A549 (cell line): ENCODE measurements at regions not wholly inside any gene's neighbourhood (a gene's known extent, or its start where the extent isn't known, plus 50 kb on each side); places are given as distances from the start of the nearest gene placed in this dataset.

Experiments
- ATAC-seq, 2 experiments: fragments of 200-7000 bp in 1 of 2; fragments of >200 bp in 1 of 2; cut with Nextera tagmentation in 1 of 2; cut with Tn5 transposase in 1 of 2; 3 replicates each; pipeline versions ENCODE4 v1.8.0 to v1.9.1; 2018 to 2020; ENCODE audit warnings: mild to moderate bottlenecking in 1 of 2, moderate library complexity in 1 of 2
- CTCF ChIA-PET: fragments of 300-600 bp; sonication (Branson Sonifier 250); formaldehyde crosslinking; extraction: SDS; loops from one replicate; lab custom pipeline; 2021; ENCODE audit warnings: antibody characterized with exemption, inconsistent platforms; lab: Yijun Ruan, JAX
- POLR2A ChIA-PET: fragments of 350-600 bp; formaldehyde crosslinking; extraction: SDS; loops from one replicate; lab custom pipeline; 2021; ENCODE audit warnings: antibody characterized with exemption, inconsistent platforms; lab: Yijun Ruan, JAX
- DNase-seq, 2 experiments: peaks; one replicate each; pipeline versions ENCODE4 v3.0.0 to v3.0.0-alpha.2; 2011 to 2016; ENCODE audit warnings: low read depth in 1 of 2, low spot score in 1 of 2
- FAIRE-seq: peaks from 2 replicates; lab custom pipeline; 2011; peaks lifted over from hg19 to GRCh38; lab: Jason Lieb, UNC
- H3K27ac ChIP-seq, 2 experiments: fragments of >200 bp; sonication (Bioruptor Twin); formaldehyde crosslinking; 3 replicates each; pipeline ENCODE4 v1.5.1; 2016 to 2017
- H3K4me1 ChIP-seq: fragments of >200 bp; sonication (Bioruptor Twin); formaldehyde crosslinking; 3 replicates; pipeline ENCODE4 v1.6.1; 2016
- H3K4me2 ChIP-seq: fragments of >200 bp; sonication (Bioruptor Twin); formaldehyde crosslinking; 3 replicates; pipeline ENCODE4 v1.6.1; 2016
- H3K4me3 ChIP-seq: fragments of >200 bp; sonication (Bioruptor Twin); formaldehyde crosslinking; 3 replicates; pipeline ENCODE4 v1.5.1; 2016
- H3K9me3 ChIP-seq: fragments of >200 bp; sonication (Bioruptor Twin); formaldehyde crosslinking; 3 replicates; pipeline ENCODE4 v1.6.1; 2016
- ATOH8 ChIP-seq: fragments of 250-450 bp; sonication (Bioruptor Pico); IDR thresholded peaks from 2 replicates; pipeline ENCODE4 v1.5.0; 2020; ENCODE audit warnings: low read depth, mild to moderate bottlenecking, moderate library complexity
- BHLHE40 ChIP-seq: IDR thresholded peaks from 2 replicates; pipeline ENCODE4 v1.6.1; 2012; ENCODE audit warnings: low read depth, low read length, inconsistent platforms
- CBX8 ChIP-seq: fragments of 200-600 bp; sonication (generic); IDR thresholded peaks from 2 replicates; pipeline ENCODE4 v1.6.1; 2016
- EHF ChIP-seq: fragments of 250-450 bp; sonication (Bioruptor Pico); IDR thresholded peaks from 2 replicates; pipeline ENCODE4 v1.5.0; 2020; ENCODE audit warnings: mild to moderate bottlenecking
- EP300 ChIP-seq, 2 experiments: fragments of >200 bp; sonication (Bioruptor Twin); formaldehyde crosslinking; IDR thresholded peaks; 2 replicates in 1 of 2; 3 replicates in 1 of 2; pipeline ENCODE4 v1.6.1; 2016 to 2017
- GATA3 ChIP-seq: IDR thresholded peaks from 2 replicates; pipeline ENCODE4 v1.6.1; 2012; ENCODE audit warnings: borderline replicate concordance
- HMGXB4 ChIP-seq: fragments of 250-450 bp; sonication (Bioruptor Pico); IDR thresholded peaks from 2 replicates; pipeline ENCODE4 v1.5.0; 2021; ENCODE audit warnings: mild to moderate bottlenecking, moderate library complexity, borderline replicate concordance
- HOXA7 ChIP-seq: fragments of 250-450 bp; sonication (Bioruptor Pico); IDR thresholded peaks from 2 replicates; pipeline ENCODE4 v1.5.0; 2020; ENCODE audit warnings: mild to moderate bottlenecking, moderate library complexity
- KDM1A ChIP-seq: fragments of 200-600 bp; sonication (generic); IDR thresholded peaks from 2 replicates; pipeline ENCODE4 v1.6.1; 2016; ENCODE audit warnings: low read depth, mild to moderate bottlenecking
- MAFK ChIP-seq: fragments of 450-650 bp; IDR thresholded peaks from 2 replicates; pipeline ENCODE4 v1.6.1; 2014; ENCODE audit not compliant: partially characterized antibody
- MAX ChIP-seq: IDR thresholded peaks from 2 replicates; pipeline ENCODE4 v1.6.1; 2012
- MYC ChIP-seq: IDR thresholded peaks from 2 replicates; pipeline ENCODE4 v1.6.1; 2012; ENCODE audit warnings: mild to moderate bottlenecking, inconsistent platforms, low read length, improper control_type of control experiment, borderline replicate concordance
- PBX3 ChIP-seq: IDR thresholded peaks from 2 replicates; pipeline ENCODE4 v1.6.1; 2012
- PHF8 ChIP-seq: fragments of 200-600 bp; sonication (generic); IDR thresholded peaks from 2 replicates; pipeline ENCODE4 v1.6.1; 2016; ENCODE audit warnings: low read depth, mild to moderate bottlenecking, antibody characterized with exemption, moderate library complexity, borderline replicate concordance
- POLR2AphosphoS2 ChIP-seq: conservative IDR thresholded peaks from 2 replicates; pipeline ENCODE4 v1.6.1; 2012; ENCODE audit warnings: low read length, improper control_type of control experiment, inconsistent platforms
- REST ChIP-seq: fragments of 200-600 bp; sonication (generic); IDR thresholded peaks from 2 replicates; pipeline ENCODE4 v1.6.1; 2016; ENCODE audit warnings: antibody characterized with exemption, mild to moderate bottlenecking, moderate library complexity
- RNF2 ChIP-seq: fragments of 200-600 bp; sonication (generic); IDR thresholded peaks from 2 replicates; pipeline ENCODE4 v1.6.1; 2016; ENCODE audit warnings: low read depth, mild to moderate bottlenecking, antibody characterized with exemption, moderate library complexity, borderline replicate concordance
- SMC3 ChIP-seq: fragments of >200 bp; sonication (Bioruptor Twin); formaldehyde crosslinking; IDR thresholded peaks from 3 replicates; pipeline ENCODE4 v1.6.1; 2018; ENCODE audit warnings: inconsistent platforms
- TFCP2L1 ChIP-seq: fragments of 250-450 bp; sonication (Bioruptor Pico); IDR thresholded peaks from 2 replicates; pipeline ENCODE4 v1.5.0; 2021; ENCODE audit warnings: mild to moderate bottlenecking
- TP53 ChIP-seq: fragments of 250-450 bp; sonication (Bioruptor Pico); IDR thresholded peaks from 2 replicates; pipeline ENCODE4 v1.5.0; 2021; ENCODE audit warnings: mild to moderate bottlenecking, moderate library complexity
- USF2 ChIP-seq: fragments of 450-650 bp; IDR thresholded peaks from 2 replicates; pipeline ENCODE4 v1.6.1; 2014; ENCODE audit warnings: antibody characterized with exemption
- ZFP36 ChIP-seq: fragments of 450-650 bp; IDR thresholded peaks from 2 replicates; pipeline ENCODE4 v1.6.1; 2014; ENCODE audit warnings: borderline replicate concordance; ENCODE audit not compliant: partially characterized antibody
- ZNF302 ChIP-seq: fragments of 250-450 bp; sonication (Bioruptor Pico); IDR thresholded peaks from 2 replicates; pipeline ENCODE4 v1.9.0; 2021; ENCODE audit warnings: inconsistent platforms, mild to moderate bottlenecking, moderate library complexity
- ZSCAN20 ChIP-seq: fragments of 250-450 bp; sonication (Bioruptor Pico); IDR thresholded peaks from 2 replicates; pipeline ENCODE4 v1.8.0; 2022; ENCODE audit warnings: mild to moderate bottlenecking, moderate library complexity
- WGBS: methylation state at CpG from one replicate; pipeline ENCODE4 v1.1.6; 2017; ENCODE audit errors: missing lambda C conversion rate; 5-methylcytosine and 5-hydroxymethylcytosine counted together

- no peak for DNase-seq
- Histone ChIP-seq H3K4me3 (no peak overlapping the region), H3K27ac (no peak overlapping the region), H3K4me2 (no peak overlapping the region), H3K9me3 (no peaks in the 10 kb centered on the region), H3K4me1 (no peaks in the 10 kb centered on the region)
- ATAC-seq, result no peak
- CTCF ChIA-PET, result no interaction called here
- 57% methylated on average over 3 of the region's 3 CpGs for WGBS
- POLR2A ChIA-PET, result no interaction called here
- TF ChIP-seq KDM1A (no peak), MAFK (no peak), REST (no peak), PBX3 (no peak), EHF (CRISPR knock-in tag) (no peak), POLR2AphosphoS2 (no peak), BHLHE40 (no peak), MYC (no peak), HMGXB4 (CRISPR knock-in tag) (no peak), ZSCAN20 (CRISPR knock-in tag) (no peak), GATA3 (no peak), EP300 (IDR thresholded peaks at IDR 0.05) (no peak), TFCP2L1 (no peak)
- no peak for FAIRE-seq
Observed at GRCh38 chr9:107983762-107984161, 494.2 kb upstream of the KLF4 start.

GRCh38 chr9:107983181-107983603 is 493.6 kb upstream of the KLF4 start:
- no peak for TF ChIP-seq ZNF302
- no peak for TF ChIP-seq RNF2
- no peak for TF ChIP-seq ATOH8 (CRISPR knock-in tag)
- no peak for TF ChIP-seq USF2
- TF ChIP-seq HOXA7, result no peak
- TF ChIP-seq SMC3, result no peak
- no peak for TF ChIP-seq ZFP36
- TF ChIP-seq MAX, result no peak
- no peak for TF ChIP-seq CBX8
- no peak for TF ChIP-seq PHF8
- no peak for TF ChIP-seq TP53 (CRISPR knock-in tag)
- FAIRE-seq, result no peak
- POLR2A ChIA-PET, result no interaction called here
- CTCF ChIA-PET, result no interaction called here
- no peak for DNase-seq
- Histone ChIP-seq H3K4me3 (no peak overlapping the region), H3K27ac (no peak overlapping the region), H3K4me2 (no peak overlapping the region), H3K9me3 (no peaks in the 10 kb centered on the region), H3K4me1 (no peaks in the 10 kb centered on the region)
- no peak for ATAC-seq
- WGBS, result 52% methylated on average over 3 of the region's 3 CpGs
